ENCODE measurements at regions not wholly inside any gene's neighbourhood (a gene's known extent, or its start where the extent isn't known, plus 50 kb on each side); places are given as distances from the start of the nearest gene placed in this dataset.

GRCh38 chr11:81004576-81004975 is 1563.7 kb upstream of the TENM4 start:
- no peak for DNase-seq
- peak overlapping the region; percentile 45 for H3K9ac ChIP-seq (ENCODE audit: low read length)
- WGBS: 80% methylated on average over 1 of the region's 2 CpGs

GRCh38 chr11:81002374-81002773 is 1561.5 kb upstream of the TENM4 start:
- Histone ChIP-seq H2BK5ac (ENCODE audit: low read depth, low read length, poor library complexity, severe bottlenecking) (no peak overlapping the region), H4K8ac (ENCODE audit: low read length) (no peak overlapping the region), H2AK5ac (ENCODE audit: low read length, severe bottlenecking) (no peak overlapping the region), H3K9ac (ENCODE audit: low read length) (no peak overlapping the region), H3K27me3 (ENCODE audit: control insufficient read depth in 1 of 2, insufficient read depth in 1 of 2, low read length in 2 of 2) (no peaks in the 10 kb centered on the region), H3K9me3 (ENCODE audit: control insufficient read depth, low read length) (no peaks in the 10 kb centered on the region), H3K14ac (ENCODE audit: low read length in 2 of 2) (no peak overlapping the region), H3K4ac (ENCODE audit: low read depth in 1 of 2, low read length in 2 of 2) (no peak overlapping the region), H4K91ac (ENCODE audit: low read length) (no peak overlapping the region), H3K4me3 (ENCODE audit: insufficient read depth in 1 of 2, low read depth in 1 of 2, low read length in 2 of 2) (no peak overlapping the region), H2BK12ac (ENCODE audit: low read length in 2 of 2) (no peak overlapping the region), H2BK15ac (ENCODE audit: low read depth, poor library complexity, severe bottlenecking) (no peak overlapping the region), H3K27ac (ENCODE audit: low read length, poor library complexity, severe bottlenecking) (no peak overlapping the region), H3K18ac (ENCODE audit: low read depth in 1 of 2, low read length in 2 of 2) (no peak overlapping the region), H3K79me1 (replicated peaks; ENCODE audit: low read length, poor library complexity, severe bottlenecking) (no peaks in the 10 kb centered on the region), H3K23ac (ENCODE audit: low read length in 2 of 2) (no peak overlapping the region), H3K4me2 (ENCODE audit: low read length, poor library complexity, severe bottlenecking) (no peak overlapping the region), H2BK120ac (ENCODE audit: low read depth, low read length) (no peak overlapping the region), H3K36me3 (ENCODE audit: control insufficient read depth in 1 of 2, insufficient read depth in 2 of 2, low read depth in 1 of 2, low read length in 2 of 2) (no peaks in the 10 kb centered on the region), H2AFZ (ENCODE audit: low read depth, low read length) (no peak overlapping the region), H3K4me1 (ENCODE audit: control insufficient read depth, insufficient read depth, low read depth, low read length) (no peaks in the 10 kb centered on the region)
- no peak for DNase-seq
- 98% methylated on average over 4 of the region's 4 CpGs for WGBS

More at GRCh38 chr11:81004576-81004975, 1563.7 kb upstream of the TENM4 start:
- no peak overlapping the region for H3K23ac ChIP-seq (ENCODE audit: low read length in 2 of 2)
- H2BK12ac ChIP-seq (ENCODE audit: low read length in 2 of 2): no peak overlapping the region
- H2BK5ac ChIP-seq (ENCODE audit: low read depth, low read length, poor library complexity, severe bottlenecking): no peak overlapping the region
- no peaks in the 10 kb centered on the region for H3K4me1 ChIP-seq (ENCODE audit: control insufficient read depth, insufficient read depth, low read depth, low read length)
- H3K79me1 ChIP-seq (replicated peaks; ENCODE audit: low read length, poor library complexity, severe bottlenecking): no peaks in the 10 kb centered on the region
- H2AFZ ChIP-seq (ENCODE audit: low read depth, low read length): no peak overlapping the region
- no peaks in the 10 kb centered on the region for H3K9me3 ChIP-seq (ENCODE audit: control insufficient read depth, low read length)
- peak overlapping the region in 1 of 2 experiments; percentile 28 for H3K18ac ChIP-seq (ENCODE audit: low read depth in 1 of 2, low read length in 2 of 2)
- no peak overlapping the region for H3K27ac ChIP-seq (ENCODE audit: low read length, poor library complexity, severe bottlenecking)
- no peak overlapping the region for H3K14ac ChIP-seq (ENCODE audit: low read length in 2 of 2)
- no peak overlapping the region for H2AK5ac ChIP-seq (ENCODE audit: low read length, severe bottlenecking)
- H3K27me3 ChIP-seq (ENCODE audit: control insufficient read depth in 1 of 2, insufficient read depth in 1 of 2, low read length in 2 of 2): no peaks in the 10 kb centered on the region
- H3K4me2 ChIP-seq (ENCODE audit: low read length, poor library complexity, severe bottlenecking): no peak overlapping the region
- no peak overlapping the region for H4K91ac ChIP-seq (ENCODE audit: low read length)
- H2BK15ac ChIP-seq (ENCODE audit: low read depth, poor library complexity, severe bottlenecking): no peak overlapping the region
- H3K4ac ChIP-seq (ENCODE audit: low read depth in 1 of 2, low read length in 2 of 2): no peak overlapping the region
- H4K8ac ChIP-seq (ENCODE audit: low read length): no peak overlapping the region
- no peaks in the 10 kb centered on the region for H3K36me3 ChIP-seq (ENCODE audit: control insufficient read depth in 1 of 2, insufficient read depth in 2 of 2, low read depth in 1 of 2, low read length in 2 of 2)
- no peak overlapping the region for H2BK120ac ChIP-seq (ENCODE audit: low read depth, low read length)
- H3K4me3 ChIP-seq (ENCODE audit: insufficient read depth in 1 of 2, low read depth in 1 of 2, low read length in 2 of 2): no peak overlapping the region

GRCh38 chr11:81000735-81001134 is 1559.9 kb upstream of the TENM4 start:
- Histone ChIP-seq H4K91ac (ENCODE audit: low read length) (no peak overlapping the region), H3K4me2 (ENCODE audit: low read length, poor library complexity, severe bottlenecking) (no peak overlapping the region), H3K9me3 (ENCODE audit: control insufficient read depth, low read length) (no peaks in the 10 kb centered on the region), H2BK120ac (ENCODE audit: low read depth, low read length) (no peak overlapping the region), H3K18ac (ENCODE audit: low read depth in 1 of 2, low read length in 2 of 2) (no peak overlapping the region), H3K4ac (ENCODE audit: low read depth in 1 of 2, low read length in 2 of 2) (no peak overlapping the region), H2BK15ac (ENCODE audit: low read depth, poor library complexity, severe bottlenecking) (no peak overlapping the region), H3K23ac (ENCODE audit: low read length in 2 of 2) (no peak overlapping the region), H2BK12ac (ENCODE audit: low read length in 2 of 2) (no peak overlapping the region), H2AFZ (ENCODE audit: low read depth, low read length) (no peak overlapping the region), H3K27ac (ENCODE audit: low read length, poor library complexity, severe bottlenecking) (no peak overlapping the region), H2AK5ac (ENCODE audit: low read length, severe bottlenecking) (no peak overlapping the region), H4K8ac (ENCODE audit: low read length) (no peak overlapping the region), H3K4me3 (ENCODE audit: insufficient read depth in 1 of 2, low read depth in 1 of 2, low read length in 2 of 2) (no peak overlapping the region), H3K36me3 (ENCODE audit: control insufficient read depth in 1 of 2, insufficient read depth in 2 of 2, low read depth in 1 of 2, low read length in 2 of 2) (no peaks in the 10 kb centered on the region), H3K4me1 (ENCODE audit: control insufficient read depth, insufficient read depth, low read depth, low read length) (no peaks in the 10 kb centered on the region), H3K79me1 (replicated peaks; ENCODE audit: low read length, poor library complexity, severe bottlenecking) (no peaks in the 10 kb centered on the region), H3K14ac (ENCODE audit: low read length in 2 of 2) (no peak overlapping the region), H2BK5ac (ENCODE audit: low read depth, low read length, poor library complexity, severe bottlenecking) (no peak overlapping the region), H3K27me3 (ENCODE audit: control insufficient read depth in 1 of 2, insufficient read depth in 1 of 2, low read length in 2 of 2) (no peaks in the 10 kb centered on the region), H3K9ac (ENCODE audit: low read length) (no peak overlapping the region)
- WGBS: 85% methylated on average over 1 of the region's 1 CpG
- DNase-seq: no peak

- Histone ChIP-seq H3K27ac (ENCODE audit: low read length, poor library complexity, severe bottlenecking) (no peak overlapping the region), H4K91ac (ENCODE audit: low read length) (no peak overlapping the region), H3K4me1 (ENCODE audit: control insufficient read depth, insufficient read depth, low read depth, low read length) (no peaks in the 10 kb centered on the region), H3K79me1 (replicated peaks; ENCODE audit: low read length, poor library complexity, severe bottlenecking) (no peaks in the 10 kb centered on the region), H2BK12ac (ENCODE audit: low read length in 2 of 2) (no peak overlapping the region), H2BK5ac (ENCODE audit: low read depth, low read length, poor library complexity, severe bottlenecking) (no peak overlapping the region), H3K14ac (ENCODE audit: low read length in 2 of 2) (no peak overlapping the region), H2AFZ (ENCODE audit: low read depth, low read length) (no peak overlapping the region), H3K4me2 (ENCODE audit: low read length, poor library complexity, severe bottlenecking) (no peak overlapping the region), H2BK120ac (ENCODE audit: low read depth, low read length) (no peak overlapping the region), H3K9ac (ENCODE audit: low read length) (no peak overlapping the region), H2BK15ac (ENCODE audit: low read depth, poor library complexity, severe bottlenecking) (no peak overlapping the region), H3K9me3 (ENCODE audit: control insufficient read depth, low read length) (no peaks in the 10 kb centered on the region), H4K8ac (ENCODE audit: low read length) (no peak overlapping the region), H2AK5ac (ENCODE audit: low read length, severe bottlenecking) (no peak overlapping the region), H3K36me3 (ENCODE audit: control insufficient read depth in 1 of 2, insufficient read depth in 2 of 2, low read depth in 1 of 2, low read length in 2 of 2) (no peaks in the 10 kb centered on the region), H3K4me3 (ENCODE audit: insufficient read depth in 1 of 2, low read depth in 1 of 2, low read length in 2 of 2) (no peak overlapping the region), H3K18ac (ENCODE audit: low read depth in 1 of 2, low read length in 2 of 2) (no peak overlapping the region), H3K4ac (ENCODE audit: low read depth in 1 of 2, low read length in 2 of 2) (no peak overlapping the region), H3K27me3 (ENCODE audit: control insufficient read depth in 1 of 2, insufficient read depth in 1 of 2, low read length in 2 of 2) (no peaks in the 10 kb centered on the region), H3K23ac (ENCODE audit: low read length in 2 of 2) (no peak overlapping the region)
- no peak for DNase-seq
Measured at GRCh38 chr11:81000334-81000733, 1559.5 kb upstream of the TENM4 start.
